Gastroesophageal sphincter (tissue), 3 donors: ENCODE measurements at regions not wholly inside any gene's neighbourhood (a gene's known extent, or its start where the extent isn't known, plus 50 kb on each side); places are given as distances from the start of the nearest gene placed in this dataset.

ENCODE experiments used
- CTCF ChIP-seq, 4 experiments: fragments of 200-600 bp in 2 of 4; fragments of 450-650 bp in 2 of 4; sonication (generic) in 1 of 4; IDR thresholded peaks; one replicate each; pipeline ENCODE4 v1.5.1; 2017 to 2019; ENCODE audit warnings: antibody characterized with exemption in 4 of 4, mild to moderate bottlenecking in 2 of 4, moderate library complexity in 2 of 4
- EP300 ChIP-seq: sonication (generic); formaldehyde crosslinking; IDR thresholded peaks from one replicate; pipeline ENCODE4 v1.6.1; 2017; ENCODE audit warnings: antibody characterized with exemption, mild to moderate bottlenecking
- POLR2A ChIP-seq, 2 donors: fragments of 450-650 bp; IDR thresholded peaks; one replicate each; pipeline ENCODE4 v1.6.1; 2017; ENCODE audit warnings: antibody characterized with exemption in 2 of 2, mild to moderate bottlenecking in 2 of 2, moderate library complexity in 1 of 2
- POLR2AphosphoS5 ChIP-seq: sonication (generic); formaldehyde crosslinking; IDR thresholded peaks from one replicate; pipeline ENCODE4 v1.6.1; 2017; ENCODE audit warnings: antibody characterized with exemption

DNA sequence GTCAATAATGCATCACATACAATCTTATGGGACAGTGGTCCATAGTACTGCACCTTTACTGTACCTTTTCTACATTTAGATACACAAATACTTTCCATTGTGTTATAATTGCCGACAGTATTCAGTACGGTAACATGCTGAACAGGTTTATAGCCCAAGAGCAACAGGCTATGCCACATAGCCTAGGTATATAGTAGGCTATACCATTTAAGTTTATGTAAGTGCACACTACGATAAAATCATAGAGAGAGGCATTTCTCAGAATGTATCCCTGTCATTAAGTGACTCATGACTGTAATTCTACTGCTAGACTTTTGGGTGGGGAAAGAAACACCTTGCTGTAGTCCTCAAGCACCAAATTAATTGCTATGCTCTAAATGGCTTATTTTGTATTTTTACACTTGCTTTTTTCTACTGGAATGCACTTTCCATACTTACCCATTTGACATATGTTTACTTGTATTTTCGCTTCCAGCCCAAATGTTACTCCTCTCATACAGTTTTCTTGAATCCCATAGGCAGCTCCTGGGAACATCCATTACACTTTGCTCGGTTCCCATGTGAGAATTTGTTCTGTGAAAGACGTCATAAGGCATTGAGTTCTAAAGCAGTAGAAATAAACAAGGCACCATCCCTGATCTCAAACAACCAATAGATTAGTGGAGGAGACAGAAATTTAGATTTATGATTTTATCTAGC lies 714.0 kb upstream of the ID2 start:
- no peak for TF ChIP-seq CTCF (IDR thresholded peaks at IDR 0.05)
- no peak for TF ChIP-seq POLR2A (IDR thresholded peaks at IDR 0.05)
- no peak for TF ChIP-seq POLR2AphosphoS5
- no peak for TF ChIP-seq EP300
